Superior temporal gyrus (tissue), 1 donor: ENCODE measurements at regions not wholly inside any gene's neighbourhood (a gene's known extent, or its start where the extent isn't known, plus 50 kb on each side); places are given as distances from the start of the nearest gene placed in this dataset.

Experiments used
- DNase-seq: peaks from one replicate; pipeline ENCODE4 v3.0.0-alpha.2; 2016; ENCODE audit errors: extremely low spot score

DNA sequence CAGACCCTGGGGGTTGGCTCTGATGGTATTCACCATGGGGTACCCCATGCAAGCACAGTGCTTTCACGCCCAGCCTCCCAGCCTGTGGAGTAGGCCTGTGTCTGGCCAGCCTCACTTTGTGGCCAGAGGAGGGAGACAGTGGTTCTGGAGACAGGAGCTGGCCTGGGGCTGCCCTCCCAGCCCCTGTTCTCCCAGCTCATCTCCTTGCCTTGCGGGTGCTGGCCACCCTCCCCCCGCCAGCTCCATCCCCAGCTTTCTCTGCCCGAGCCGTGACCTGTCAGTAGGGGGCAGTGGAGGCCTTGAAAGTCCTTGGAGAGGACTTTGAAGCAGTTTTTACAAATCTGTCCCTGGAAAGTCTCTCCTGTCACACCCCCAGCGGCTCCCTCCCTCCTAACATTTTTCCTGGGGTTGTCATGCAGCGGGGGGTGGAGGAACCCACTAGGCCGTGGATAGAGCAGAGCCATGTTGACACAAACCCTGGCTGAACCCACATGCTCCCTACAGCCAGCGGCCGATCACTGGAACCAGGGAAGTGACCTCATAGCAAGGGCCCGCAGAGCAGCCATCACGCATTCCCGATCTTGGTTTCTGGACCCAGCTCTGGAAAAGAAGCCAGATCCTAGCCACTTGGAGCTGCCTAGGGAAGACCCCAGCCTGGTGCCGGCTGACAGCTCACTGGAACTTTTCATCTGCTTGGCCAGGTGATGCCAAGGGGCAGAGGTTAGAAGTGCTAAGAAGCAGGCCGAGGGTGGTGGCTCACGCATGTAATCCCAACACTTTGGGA, 289.4 kb downstream of the SEC14L1 start:
- peak; percentile 88 for DNase-seq

DNA sequence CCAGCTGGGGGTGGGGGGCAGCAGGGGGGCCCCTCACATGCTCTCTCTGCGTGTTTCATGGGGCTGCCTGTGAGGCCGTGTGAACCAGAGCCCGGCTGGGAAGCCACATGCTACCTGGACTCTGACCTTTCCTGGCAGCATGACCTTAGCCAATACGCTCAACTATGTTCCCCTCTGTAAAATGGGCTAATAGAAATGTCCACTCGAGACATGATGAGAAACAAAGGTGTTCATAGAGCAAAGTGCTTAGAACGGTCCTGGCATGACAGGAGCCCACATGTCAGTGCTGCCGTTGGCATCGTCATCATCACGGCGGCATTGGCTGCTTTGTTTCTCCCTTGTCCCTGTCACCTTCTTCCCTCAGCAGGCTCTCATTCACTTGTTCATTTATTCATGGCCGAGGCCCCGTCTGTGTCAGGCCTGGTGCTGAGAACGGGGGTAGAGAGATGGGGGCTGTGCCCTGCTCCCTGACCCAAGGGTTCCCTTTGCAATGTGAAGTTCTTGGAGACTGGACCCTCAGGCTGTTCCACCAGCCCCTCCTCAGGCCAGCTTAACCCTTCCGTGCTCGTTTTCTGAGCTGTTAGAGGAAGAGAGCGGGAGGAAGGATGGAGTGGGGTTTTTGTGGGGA, 291.4 kb downstream of the SEC14L1 start:
- DNase-seq = no peak

DNA sequence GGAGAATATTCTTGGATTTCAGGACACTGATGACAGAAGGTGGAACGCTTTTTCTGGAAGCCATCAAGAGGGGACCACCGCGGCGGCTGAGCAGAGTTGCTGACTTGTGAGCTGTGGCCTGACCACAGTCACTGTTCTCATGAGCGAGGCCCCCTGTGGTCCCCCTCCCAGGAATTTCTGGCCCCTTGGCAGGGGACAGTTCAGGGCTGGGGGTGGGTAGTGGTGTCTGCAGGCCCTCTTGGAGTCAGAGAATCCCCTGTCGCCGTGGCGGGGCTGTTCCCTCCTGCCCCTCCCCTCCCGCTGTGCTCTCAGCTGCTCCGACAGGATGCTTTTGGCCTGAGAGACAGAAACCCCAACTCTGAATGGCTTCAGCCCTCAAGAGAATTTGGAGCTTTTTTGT, 292.0 kb downstream of the SEC14L1 start:
- no peak for DNase-seq

DNA sequence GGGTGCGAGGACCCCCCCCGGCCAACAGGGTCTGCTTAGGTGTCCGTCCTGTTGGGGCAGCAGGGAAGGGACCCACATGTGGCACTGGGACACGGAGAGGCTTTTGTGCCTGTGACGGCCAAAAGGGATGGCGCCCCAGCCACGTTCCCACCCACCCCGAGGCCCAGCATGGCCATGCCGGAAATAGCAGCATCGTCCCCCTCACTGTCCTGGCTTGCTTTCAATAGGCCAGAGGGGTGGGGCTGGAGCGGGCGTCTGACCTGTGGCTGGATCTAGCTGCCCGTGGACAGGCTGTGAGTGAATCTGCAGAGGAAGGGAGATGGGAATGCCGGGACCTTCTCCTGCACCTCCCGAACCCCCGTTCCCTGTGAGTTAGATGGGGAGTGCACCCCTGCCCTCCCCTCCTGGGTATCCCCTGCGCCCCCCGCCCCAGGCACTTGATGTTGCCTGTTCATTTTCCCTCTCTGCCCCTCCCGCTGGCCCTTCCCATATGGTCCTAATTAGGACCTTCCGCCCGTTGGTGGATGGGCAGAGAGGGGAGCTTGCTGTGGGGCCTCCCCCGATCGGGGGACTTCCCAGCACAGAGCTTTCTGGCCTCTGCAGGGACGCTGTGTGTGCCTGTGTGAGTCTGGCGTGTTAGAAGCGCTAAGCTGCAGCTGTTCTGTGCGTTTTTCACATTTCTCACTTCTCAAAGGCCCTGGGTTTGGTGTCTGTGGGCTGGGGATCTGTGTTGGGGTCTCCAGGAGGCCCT, 292.8 kb downstream of the SEC14L1 start:
- no peak for DNase-seq

DNA sequence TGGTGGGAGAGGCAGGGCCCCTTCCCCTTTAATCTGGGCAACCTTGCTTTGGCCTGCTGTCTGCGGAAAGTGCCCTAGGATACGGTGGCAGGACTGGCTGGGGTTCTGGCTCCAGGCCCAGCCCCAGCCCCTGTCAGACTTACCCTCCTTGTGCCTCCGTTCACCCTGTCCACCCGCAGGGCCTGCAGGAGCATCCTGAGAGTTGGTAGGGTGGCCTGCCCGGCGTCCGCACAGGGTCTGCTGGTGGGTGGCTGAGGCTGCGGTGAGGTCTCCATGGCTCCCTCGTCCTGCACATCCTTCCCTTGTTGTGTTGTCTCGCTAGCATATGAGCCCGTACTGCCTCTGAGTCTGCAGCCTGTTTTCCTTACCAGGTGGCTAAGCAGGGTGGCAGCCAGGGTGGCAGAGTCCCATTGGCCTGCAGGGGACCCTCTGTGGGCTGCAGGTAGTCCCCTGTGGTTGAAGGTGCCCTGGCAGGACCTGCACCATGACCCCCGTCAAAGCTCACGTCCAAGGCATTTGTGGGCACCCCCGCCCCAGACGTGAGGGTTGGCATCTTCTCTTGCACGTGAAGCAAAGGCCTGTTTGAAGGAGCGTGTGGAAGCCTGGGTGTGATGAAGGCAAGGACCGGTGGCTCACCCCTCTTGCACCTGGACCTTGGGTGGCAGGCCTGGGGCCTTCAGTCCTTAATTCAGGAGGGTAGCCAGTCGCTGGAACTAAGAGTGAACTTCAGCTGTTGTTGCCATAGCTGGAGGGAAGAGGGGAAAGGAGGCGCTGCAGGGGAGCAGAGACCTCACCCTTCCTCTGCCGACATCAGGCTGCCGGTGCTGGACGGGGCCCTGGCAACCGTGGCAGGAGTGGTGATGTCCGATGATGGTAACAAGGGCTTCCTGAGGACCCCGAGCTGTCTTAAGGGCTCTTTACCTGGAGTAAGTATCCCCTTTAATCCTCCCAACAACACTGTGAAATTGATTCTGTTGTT, 293.7 kb downstream of the SEC14L1 start:
- no peak for DNase-seq

DNA sequence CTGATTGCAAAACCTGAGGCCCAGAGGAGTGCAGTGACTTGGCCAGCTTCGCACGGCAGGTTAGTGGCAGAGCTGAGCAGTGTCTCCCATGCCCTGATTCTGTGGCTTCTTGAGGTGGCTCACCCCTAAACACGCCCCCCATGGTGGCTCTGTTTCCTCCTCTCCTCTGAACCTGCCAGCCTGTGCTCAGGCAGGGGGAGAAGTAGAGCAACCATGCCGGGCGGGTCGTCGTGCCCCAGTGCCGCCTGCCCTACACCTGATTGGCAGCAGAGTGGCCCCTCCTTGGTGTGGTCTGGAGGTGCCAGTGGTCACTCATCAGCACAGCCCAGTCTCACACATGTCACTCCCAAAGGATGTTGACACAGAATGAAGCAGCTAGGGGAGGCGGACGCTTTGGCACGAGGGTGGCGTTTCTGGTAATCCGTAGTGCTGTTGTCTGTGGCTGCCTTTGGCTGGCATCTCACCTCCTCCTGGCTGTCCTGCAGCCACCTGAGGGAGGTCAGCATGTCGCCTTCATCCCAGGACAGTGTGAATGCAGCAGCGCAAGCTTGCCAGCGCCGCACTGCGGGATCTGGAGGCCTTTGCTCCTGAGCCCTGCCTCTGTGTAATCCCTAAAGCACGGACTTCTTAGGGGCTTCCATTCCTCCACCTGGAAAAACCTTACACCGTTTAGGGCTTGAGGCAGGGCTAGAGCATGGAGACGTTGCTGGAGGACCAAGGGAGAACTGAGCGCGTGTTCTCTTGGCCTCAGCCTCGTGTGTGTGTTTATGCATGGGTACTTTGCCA, 294.7 kb downstream of the SEC14L1 start:
- no peak for DNase-seq

DNA sequence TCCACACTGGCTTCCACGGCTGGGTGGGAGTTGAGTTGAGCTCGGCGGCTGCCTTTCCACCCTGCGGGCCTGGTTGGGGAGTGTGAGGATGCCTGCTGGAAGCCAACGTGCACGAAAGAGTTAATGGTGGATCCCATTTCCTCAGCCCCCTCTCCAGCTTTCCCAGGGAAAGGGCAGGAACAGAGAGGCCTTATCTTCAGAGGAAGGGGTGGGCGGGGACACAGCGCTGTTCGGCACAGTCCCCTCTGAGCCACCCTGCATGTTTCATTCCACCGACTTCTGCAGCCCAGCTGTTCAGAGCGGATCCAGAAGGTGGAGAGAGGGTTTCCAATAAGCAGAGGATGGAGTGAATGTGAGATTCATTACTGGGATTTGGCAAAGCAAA, 295.3 kb downstream of the SEC14L1 start:
- DNase-seq = no peak

DNA sequence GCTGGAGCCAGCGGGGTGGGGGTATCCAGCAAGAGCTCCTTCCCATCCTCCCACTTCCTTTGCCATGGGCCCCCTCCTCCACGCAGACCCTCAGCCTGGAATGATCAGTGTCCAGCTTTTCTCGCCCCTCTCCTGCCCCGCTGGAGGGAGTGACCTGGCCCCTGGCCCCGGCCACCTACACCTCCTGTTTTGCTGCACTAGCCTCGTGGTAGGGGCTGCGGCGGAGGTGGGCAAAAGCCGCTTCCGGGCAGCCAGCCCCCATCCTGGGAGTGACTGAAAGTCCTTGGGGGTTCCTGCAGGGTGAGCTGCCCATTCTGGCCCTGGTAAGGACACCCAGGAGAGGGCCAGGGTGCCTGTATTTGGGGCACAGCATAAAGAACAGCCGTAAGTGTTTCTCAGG, 295.7 kb downstream of the SEC14L1 start:
- no peak for DNase-seq

DNA sequence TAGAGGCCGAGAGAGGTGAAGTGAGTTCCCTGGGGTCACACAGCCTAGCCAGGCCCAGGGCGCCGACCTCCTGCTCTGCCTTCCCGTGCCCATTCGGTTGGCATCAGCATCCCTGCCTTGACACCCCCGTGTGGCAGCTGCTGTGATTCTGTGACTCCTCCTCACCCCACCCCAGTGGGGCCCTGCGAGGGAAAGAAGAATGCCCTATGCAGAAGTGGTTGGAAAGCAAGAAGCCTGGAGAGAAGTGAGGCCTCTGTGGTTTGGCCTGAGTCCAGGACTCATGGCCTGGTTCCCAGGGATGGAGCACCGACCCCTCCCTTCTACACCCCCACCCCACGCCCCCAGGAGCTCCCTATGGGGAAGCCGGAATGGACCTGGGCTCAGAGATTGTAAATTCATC, 296.2 kb downstream of the SEC14L1 start:
- no peak for DNase-seq

DNA sequence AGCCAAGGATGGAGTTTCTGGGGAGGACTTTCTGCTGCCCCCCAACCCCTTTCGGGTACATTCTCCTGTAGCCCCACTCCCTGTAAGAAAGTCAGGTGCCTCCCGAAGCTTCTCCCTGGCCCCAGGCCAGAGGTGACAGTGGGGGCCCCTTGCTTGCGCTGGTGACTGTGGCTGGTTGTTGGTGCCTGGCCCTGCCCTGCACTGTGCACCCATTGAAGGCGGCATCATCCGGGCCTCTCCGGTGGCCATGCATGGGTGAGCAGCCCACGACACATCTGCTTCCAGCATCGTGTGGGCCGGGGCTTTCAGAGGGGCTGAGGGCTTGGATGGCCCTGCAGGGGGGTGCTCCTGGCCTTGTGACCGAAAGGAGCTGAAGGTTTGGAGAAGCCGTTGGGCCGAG, 297.0 kb downstream of the SEC14L1 start:
- DNase-seq = no peak

DNA sequence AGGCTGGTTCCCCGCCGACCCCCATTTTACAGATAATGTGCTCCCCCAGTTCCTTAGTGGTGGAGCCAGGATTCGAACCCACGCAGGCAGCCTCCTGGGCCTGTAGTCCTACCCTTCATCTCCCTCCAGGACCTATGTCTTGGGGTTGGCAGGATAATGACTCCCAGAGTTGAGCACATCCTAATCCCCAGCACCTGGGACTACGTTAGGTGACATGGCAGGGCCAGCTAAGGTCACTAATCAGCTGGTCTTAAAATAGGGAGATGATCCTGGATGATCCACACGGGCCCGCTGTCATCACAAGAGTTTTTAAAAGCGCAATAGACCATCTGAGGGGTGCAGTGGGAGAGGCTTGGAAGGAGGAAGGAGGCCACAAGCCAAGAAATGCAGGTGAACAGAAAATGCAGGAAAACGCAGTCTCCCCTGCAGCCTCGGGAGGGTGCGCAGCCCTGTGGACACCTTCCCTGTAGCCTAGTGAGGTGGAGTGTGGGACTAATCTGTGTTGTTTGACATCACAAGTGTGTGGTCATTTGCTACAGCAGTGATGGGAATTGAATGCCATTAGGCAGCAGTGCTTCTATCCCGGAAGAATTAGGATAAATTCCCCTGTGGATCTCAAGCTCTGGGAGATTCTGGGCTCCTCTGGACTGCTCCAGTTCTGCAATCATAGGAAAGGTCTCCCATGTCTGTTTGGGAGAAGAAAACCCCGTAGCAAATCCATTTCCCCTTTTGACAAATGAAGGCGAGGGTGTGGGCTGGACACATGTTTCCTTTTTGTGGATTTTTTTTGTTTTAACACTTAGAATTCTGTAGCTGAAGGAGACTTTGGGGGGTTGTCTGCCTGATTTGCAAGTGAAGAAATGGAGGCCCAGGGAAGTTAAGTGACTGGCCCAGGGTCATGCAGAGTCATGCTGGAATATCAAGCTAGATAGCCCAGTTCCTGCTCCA, 297.7 kb downstream of the SEC14L1 start:
- no peak for DNase-seq

DNA sequence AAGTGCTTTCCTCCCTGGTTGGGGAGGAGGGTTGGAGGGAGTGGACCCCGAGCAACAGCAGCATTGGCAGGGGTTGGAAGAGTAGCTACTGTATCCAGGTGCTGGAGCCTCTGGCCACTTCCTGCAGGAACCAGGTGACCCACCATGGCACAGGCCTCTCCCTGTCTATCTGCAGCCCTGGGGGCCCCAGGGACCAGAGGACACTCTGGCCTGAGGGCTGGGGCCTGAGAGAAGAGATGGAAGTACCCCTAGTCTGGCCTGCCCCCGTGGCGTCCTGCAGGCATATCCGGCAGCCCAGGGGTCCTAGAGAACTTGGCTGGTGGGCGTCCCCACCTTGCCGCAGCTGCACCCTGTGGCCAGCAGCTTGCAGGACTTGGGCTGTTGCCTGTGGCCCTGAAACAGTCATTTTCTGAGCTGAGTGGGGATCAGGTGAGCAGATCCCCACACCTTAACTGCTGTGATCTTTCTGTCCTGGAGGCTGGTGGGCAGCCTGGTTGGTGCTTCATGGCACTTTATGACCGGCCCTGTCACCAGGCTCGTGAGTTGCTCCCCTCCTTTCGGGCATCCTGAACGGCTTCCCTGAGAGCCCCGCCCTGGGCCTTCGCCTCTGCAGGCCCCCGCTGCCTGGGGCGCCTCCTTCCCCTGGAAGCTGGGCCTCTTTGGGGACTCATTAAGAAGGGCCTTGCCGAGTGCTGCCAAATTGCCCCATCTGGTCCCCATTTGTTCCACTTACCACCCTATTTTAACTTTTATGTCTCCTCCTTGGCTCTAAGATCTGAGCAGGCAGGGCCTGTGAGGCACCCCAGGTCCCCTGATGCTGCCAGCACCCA, 298.6 kb downstream of the SEC14L1 start:
- no peak for DNase-seq

DNA sequence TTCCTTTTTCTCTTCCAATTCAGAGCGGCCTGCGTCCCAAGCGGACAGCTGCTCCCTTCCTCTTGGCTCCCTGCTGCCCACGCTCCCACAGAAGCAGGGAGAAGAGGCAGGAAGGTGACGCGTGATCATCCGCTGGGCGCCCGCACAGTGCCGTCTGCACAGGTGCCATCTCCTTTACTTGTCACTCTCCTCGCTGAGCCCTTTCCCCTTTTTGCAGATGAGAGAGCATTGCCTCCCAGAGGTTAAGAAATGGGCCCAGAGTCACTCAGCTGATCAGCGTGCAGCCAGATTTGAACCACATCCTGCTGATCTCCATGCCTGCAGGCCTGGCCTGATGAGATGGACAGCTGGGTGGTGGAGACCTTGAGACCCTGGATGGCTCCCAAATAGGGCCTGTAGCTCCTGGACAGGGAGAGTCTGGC, 299.8 kb downstream of the SEC14L1 start:
- DNase-seq = no peak

DNA sequence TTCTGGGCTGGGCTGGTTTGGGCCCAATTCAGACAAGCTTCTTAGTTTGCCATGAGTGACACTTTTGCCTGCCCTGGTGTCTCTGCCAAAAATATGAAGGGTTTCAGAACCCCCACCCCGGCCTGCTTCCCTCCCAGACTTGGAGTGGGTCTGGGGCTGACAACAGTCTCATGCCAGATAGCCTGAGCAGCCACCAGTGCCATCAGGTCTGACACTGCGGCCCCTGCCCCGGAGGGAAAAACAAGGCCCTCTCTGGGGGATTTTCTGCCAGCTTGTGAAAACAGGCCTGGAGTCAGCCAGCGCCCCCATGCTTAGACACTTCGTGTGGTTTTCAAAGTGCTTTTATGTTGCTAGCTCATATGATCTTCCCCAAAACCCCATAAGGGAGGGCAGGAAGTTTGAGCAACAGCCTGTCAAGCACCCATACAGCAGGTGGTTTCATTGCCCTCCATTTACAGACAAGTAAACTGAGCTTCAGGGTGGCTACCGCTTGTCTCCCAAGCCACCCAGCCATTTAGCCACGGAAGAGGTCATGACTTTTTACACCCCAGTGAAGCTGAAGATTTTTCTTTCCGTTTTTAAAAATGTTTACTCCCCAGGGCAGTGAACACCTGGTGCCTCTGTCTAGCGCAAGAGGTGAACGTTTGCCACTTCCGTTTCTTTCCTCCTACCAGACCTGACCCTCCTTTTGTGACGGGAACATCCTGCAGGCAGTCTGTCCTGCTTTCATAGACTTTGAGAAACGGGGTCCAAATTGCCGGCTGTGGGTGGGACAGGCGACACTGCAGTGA, 300.6 kb downstream of the SEC14L1 start:
- DNase-seq = no peak

DNA sequence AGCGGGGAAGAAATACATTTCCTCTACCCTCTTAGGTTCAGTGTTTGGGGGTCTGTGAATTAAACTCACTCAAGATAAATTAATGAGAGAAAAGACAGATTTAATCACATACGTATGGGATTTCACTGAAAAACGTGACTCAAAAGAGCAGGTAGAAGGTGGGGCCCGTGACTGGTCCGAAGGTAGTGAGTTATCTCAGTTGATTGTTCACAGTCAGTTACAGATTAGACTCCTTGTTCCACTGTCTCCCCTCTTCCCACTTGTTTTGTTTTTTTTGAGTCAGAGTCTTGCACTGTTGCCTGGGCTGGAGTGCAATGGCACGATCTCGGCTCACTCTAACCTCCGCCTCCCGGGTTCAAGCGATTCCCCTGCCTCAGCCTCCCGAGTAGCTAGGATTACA, 301.2 kb downstream of the SEC14L1 start:
- DNase-seq = no peak

DNA sequence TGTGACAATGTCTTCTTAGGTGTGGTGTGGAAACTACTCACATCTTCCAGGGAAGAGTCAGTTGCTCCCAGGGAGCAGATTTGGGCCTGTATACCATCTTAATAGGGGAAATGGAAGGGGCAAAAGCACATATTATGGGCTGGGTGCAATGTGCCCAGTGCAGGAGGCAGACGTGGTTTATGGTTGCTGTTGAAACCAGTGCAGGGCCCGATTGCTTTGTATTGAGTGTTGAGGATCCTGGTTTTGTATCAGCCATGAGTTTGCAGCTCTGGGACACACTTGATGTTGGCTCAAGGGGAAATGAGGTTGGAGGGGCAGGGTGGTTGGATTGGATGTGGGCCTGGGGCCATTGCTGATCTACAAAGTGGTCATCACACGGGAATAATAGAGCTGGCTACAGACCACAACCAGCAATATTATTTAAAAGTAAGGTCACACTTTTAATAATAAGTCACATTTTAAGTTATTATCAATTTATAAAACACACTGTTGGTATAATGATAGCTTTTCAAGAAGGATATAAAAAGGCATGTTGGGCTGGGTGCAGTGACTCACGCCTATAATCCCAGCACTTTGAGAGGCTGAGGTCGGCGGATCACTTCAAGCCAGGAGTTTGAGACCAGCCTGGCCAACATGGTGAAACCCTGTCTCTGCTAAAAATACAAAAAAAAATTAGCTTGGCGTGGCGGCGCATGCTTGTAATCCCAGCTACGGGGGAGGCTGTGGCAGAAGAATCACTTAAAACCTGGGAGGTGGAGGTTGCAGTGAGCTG, 302.4 kb downstream of the SEC14L1 start:
- DNase-seq = no peak

DNA sequence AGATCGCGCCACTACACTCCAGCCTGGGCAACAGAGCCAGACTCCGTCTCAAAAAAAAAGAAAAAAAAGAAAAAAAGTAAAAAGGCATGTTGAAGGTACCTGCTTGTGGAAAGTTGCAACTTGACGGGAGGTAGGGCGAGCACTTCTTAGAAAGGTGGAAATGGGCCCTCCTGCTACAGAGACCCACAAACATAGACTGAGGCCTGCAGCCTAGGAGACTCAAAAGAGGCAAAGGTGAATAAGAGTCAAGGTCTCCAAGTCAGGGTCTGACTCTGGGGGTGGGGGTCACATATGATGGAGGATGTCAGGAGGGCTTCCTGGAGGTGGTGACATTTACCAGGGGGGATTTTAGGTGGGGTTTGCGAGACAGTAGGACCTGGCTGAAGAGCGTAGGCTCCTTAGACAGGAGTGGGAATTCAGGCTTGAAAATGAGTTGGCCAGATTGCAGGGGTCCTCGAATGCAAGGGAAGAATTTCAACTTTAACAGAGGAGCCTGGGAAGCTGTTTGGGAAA, 303.0 kb downstream of the SEC14L1 start:
- DNase-seq = no peak
